Astrocyte (in vitro differentiated cells and primary cell): ENCODE measurements at regions not wholly inside any gene's neighbourhood (a gene's known extent, or its start where the extent isn't known, plus 50 kb on each side); places are given as distances from the start of the nearest gene placed in this dataset.

Experiments used
- CTCF ChIP-seq: IDR thresholded peaks from 2 replicates; pipeline ENCODE4 v1.5.1; 2011; ENCODE audit warnings: low read depth, mild to moderate bottlenecking, inconsistent platforms, low read length, moderate library complexity; ENCODE audit not compliant: insufficient read depth
- EZH2 ChIP-seq: IDR thresholded peaks from 2 replicates; pipeline ENCODE4 v1.6.1; 2012; ENCODE audit warnings: mild to moderate bottlenecking, low read length, inconsistent platforms; ENCODE audit not compliant: insufficient read depth

- TF ChIP-seq CTCF (no peak), EZH2 (no peak)
Observed at GRCh38 chr7:88462799-88463198, 156.1 kb upstream of the STEAP4 start.
